B cell (primary cell): ENCODE measurements at regions not wholly inside any gene's neighbourhood (a gene's known extent, or its start where the extent isn't known, plus 50 kb on each side); places are given as distances from the start of the nearest gene placed in this dataset.

Experiments used
- CTCF ChIP-seq: fragments of 200-600 bp; IDR thresholded peaks from one replicate; pipeline ENCODE4 v1.8.0; 2022; ENCODE audit warnings: antibody characterized with exemption, mild to moderate bottlenecking
- EZH2 ChIP-seq: IDR thresholded peaks from 2 replicates; pipeline ENCODE4 v1.6.1; 2012; ENCODE audit warnings: borderline replicate concordance, low read depth, mild to moderate bottlenecking, moderate library complexity, low read length; ENCODE audit not compliant: insufficient read depth, poor library complexity, severe bottlenecking

GRCh38 chr3:160150066-160150465, 75.2 kb upstream of the C3orf80 start:
- TF ChIP-seq CTCF (no peak), EZH2 (no peak)
